Spleen (tissue), 11 donors: ENCODE measurements at regions not wholly inside any gene's neighbourhood (a gene's known extent, or its start where the extent isn't known, plus 50 kb on each side); places are given as distances from the start of the nearest gene placed in this dataset.

ENCODE experiments used
- DNase-seq: peaks from one replicate; pipeline ENCODE4 v3.0.0-alpha.2; 2020
- H3K27ac ChIP-seq, 8 donors: fragments of 200-600 bp; sonication (generic) in 7 of 8; 1 replicate in 4 of 8; 2 replicates in 4 of 8; pipeline versions ENCODE4 v1.5.0 to v1.8.0; 2016 to 2021; ENCODE audit warnings: inconsistent platforms in 4 of 8, mild to moderate bottlenecking in 4 of 8, moderate library complexity in 1 of 8
- H3K27me3 ChIP-seq, 7 donors: fragments of 200-600 bp; sonication (generic) in 6 of 7; replicated peaks in 1 of 7; 1 replicate in 4 of 7; 2 replicates in 3 of 7; pipeline versions ENCODE4 v1.5.0 to v1.8.0; 2016 to 2021; ENCODE audit warnings: inconsistent platforms in 3 of 7, mild to moderate bottlenecking in 1 of 7
- H3K36me3 ChIP-seq, 6 donors: fragments of 200-600 bp; sonication (generic) in 5 of 6; 1 replicate in 4 of 6; 2 replicates in 2 of 6; pipeline versions ENCODE4 v1.5.0 to v1.8.0; 2016 to 2021; ENCODE audit warnings: inconsistent platforms in 2 of 6
- H3K4me1 ChIP-seq, 6 donors: fragments of 200-600 bp; sonication (generic) in 5 of 6; 1 replicate in 3 of 6; 2 replicates in 3 of 6; pipeline versions ENCODE4 v1.5.0 to v1.8.0; 2016 to 2021; ENCODE audit warnings: inconsistent platforms in 3 of 6
- H3K4me3 ChIP-seq, 8 donors: fragments of 200-600 bp; sonication (generic) in 7 of 8; 1 replicate in 4 of 8; 2 replicates in 4 of 8; pipeline versions ENCODE4 v1.5.0 to v1.8.0; 2016 to 2021; ENCODE audit warnings: inconsistent platforms in 4 of 8, mild to moderate bottlenecking in 4 of 8, moderate library complexity in 2 of 8
- H3K9me3 ChIP-seq, 8 donors: fragments of 200-600 bp; sonication (generic) in 7 of 8; 1 replicate in 4 of 8; 2 replicates in 4 of 8; pipeline versions ENCODE4 v1.5.0 to v1.8.0; 2016 to 2021; ENCODE audit warnings: inconsistent platforms in 4 of 8
- POLR2A ChIP-seq, 3 donors: fragments of 450-650 bp; IDR thresholded peaks; one replicate each; pipeline ENCODE4 v1.5.1; 2017; ENCODE audit warnings: antibody characterized with exemption in 3 of 3, mild to moderate bottlenecking in 1 of 3
- POLR2AphosphoS5 ChIP-seq, 3 donors: sonication (generic); formaldehyde crosslinking; IDR thresholded peaks; one replicate each; pipeline ENCODE4 v1.5.1; 2017; ENCODE audit warnings: antibody characterized with exemption in 3 of 3
- WGBS, 5 donors: extraction: QIAGEN DNeasy Blood & Tissue Kit in 3 of 5; methylation state at CpG; one replicate each; pipeline versions ENCODE4 v1.1.5 to v1.1.7; 2013 to 2018; 5-methylcytosine and 5-hydroxymethylcytosine counted together
- intact Hi-C: fragments of 100-400 bp; cut with DNase I; formaldehyde crosslinking; loops from one replicate; pipeline ENCODE4 v1.15.0; 2023; ENCODE audit warnings: low total_unique reads
- TF ChIP-seq, protein P1 (sequence below), 11 experiments: fragments of 200-600 bp in 7 of 11; fragments of 450-650 bp in 4 of 11; sonication (generic) in 4 of 11; IDR thresholded peaks in 8 of 11; conservative IDR thresholded peaks in 3 of 11; 1 replicate in 7 of 11; 2 replicates in 4 of 11; pipeline versions ENCODE4 v1.4.0 to v1.8.0; 2016 to 2021; ENCODE audit warnings: antibody characterized with exemption in 11 of 11, inconsistent platforms in 4 of 11, mild to moderate bottlenecking in 1 of 11
- donor health status: healthy with polysubstance abuse.
- donor health status: DM: no; HTN: no; CAD: no; lungs with moderate emphysema.
- donor health status: DM: no; HTN: no; CAD: no.
- donor health status: Bipolar disorder and iron deficiency.
- donor health status: healthy.
- donor health status: DM: no; HTN: no; CAD: no.
- donor health status: DM: yes; HTN: yes; CAD: no.

DNA sequence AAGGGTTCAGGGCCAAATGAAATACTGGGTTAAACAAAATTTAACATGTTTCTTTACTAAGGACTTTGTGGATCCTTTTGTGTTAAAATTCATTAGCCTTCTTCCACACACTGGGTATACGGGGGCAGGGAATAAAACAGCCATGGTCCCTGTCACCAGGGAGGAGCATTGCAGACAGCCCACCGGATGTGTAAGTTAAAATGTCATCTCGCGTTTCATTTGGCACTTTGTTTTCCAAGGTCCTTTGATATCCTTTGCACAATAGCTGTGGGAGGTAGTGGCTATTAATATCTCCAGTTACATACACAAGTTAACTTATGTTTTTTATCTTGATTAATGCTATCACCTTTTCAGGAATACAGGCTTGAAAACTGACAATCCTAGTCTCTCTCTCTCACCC lies 172.7 kb downstream of the BARHL2 start:
- H3K36me3 ChIP-seq, result no peaks in the 10 kb centered on the region
- intact Hi-C loops, result no loop called here
- no peaks in the 10 kb centered on the region for H3K27me3 ChIP-seq
- WGBS, 5 donors, result 47 to 76% (median 59%) methylated on average over 4 of the region's 4 CpGs
- no peak overlapping the region for H3K27ac ChIP-seq
- no peak for DNase-seq
- H3K4me1 ChIP-seq, result no peaks in the 10 kb centered on the region
- no peaks in the 10 kb centered on the region for H3K9me3 ChIP-seq
- TF ChIP-seq POLR2AphosphoS5 (IDR thresholded peaks at IDR 0.05), result no peak
- TF ChIP-seq POLR2A (IDR thresholded peaks at IDR 0.05), result no peak
- TF ChIP-seq, protein P1, sequence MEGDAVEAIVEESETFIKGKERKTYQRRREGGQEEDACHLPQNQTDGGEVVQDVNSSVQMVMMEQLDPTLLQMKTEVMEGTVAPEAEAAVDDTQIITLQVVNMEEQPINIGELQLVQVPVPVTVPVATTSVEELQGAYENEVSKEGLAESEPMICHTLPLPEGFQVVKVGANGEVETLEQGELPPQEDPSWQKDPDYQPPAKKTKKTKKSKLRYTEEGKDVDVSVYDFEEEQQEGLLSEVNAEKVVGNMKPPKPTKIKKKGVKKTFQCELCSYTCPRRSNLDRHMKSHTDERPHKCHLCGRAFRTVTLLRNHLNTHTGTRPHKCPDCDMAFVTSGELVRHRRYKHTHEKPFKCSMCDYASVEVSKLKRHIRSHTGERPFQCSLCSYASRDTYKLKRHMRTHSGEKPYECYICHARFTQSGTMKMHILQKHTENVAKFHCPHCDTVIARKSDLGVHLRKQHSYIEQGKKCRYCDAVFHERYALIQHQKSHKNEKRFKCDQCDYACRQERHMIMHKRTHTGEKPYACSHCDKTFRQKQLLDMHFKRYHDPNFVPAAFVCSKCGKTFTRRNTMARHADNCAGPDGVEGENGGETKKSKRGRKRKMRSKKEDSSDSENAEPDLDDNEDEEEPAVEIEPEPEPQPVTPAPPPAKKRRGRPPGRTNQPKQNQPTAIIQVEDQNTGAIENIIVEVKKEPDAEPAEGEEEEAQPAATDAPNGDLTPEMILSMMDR (IDR thresholded peaks at IDR 0.05 in 8 of 11, conservative IDR thresholded peaks at IDR 0.05 in 3 of 11), result no peak
- no peak overlapping the region for H3K4me3 ChIP-seq

DNA sequence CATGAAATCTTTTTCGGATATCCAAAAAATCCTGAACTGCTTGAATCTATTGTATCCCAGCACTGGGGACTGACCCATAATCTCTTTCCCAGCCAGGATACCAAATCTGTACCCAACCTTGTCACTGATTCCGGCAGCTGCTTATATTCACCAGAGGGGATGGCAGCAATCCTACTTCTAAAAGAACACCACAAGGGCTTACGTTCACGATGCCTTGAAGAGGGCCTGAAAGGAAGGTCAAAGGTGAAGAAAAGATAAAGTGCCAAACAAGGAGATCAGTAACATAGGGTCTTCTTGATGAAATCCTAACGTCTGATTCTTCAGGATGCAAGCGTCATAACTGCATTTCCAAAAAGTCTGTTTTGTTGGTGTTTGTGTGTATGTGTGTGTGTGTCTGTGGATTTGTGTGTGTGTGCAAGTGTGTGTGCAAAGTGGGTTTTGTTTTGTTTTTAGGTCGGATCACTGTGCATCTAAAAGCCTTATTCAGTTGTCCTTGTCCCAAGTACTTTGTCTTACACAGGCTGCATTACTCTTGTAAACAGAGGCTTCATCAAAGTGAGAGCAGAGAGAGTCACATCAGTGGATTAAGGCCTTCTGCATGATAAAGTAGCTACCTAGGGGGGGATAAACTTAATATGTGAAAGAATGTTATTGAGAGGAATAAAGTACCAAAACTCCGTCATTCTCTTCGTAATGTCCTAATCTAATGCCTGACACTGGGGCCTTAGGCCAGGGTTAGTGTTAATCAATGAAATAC lies 179.3 kb downstream of the BARHL2 start:
- TF ChIP-seq POLR2AphosphoS5 (IDR thresholded peaks at IDR 0.05) (no peak), POLR2A (IDR thresholded peaks at IDR 0.05) (no peak)
- TF ChIP-seq, protein P1 (IDR thresholded peaks at IDR 0.05 in 8 of 11, conservative IDR thresholded peaks at IDR 0.05 in 3 of 11), result no peak
- intact Hi-C loops, result no loop called here
- Histone ChIP-seq H3K9me3 (no peaks in the 10 kb centered on the region), H3K4me1 (no peaks in the 10 kb centered on the region), H3K27me3 (peaks cover 0 to 7% (median 0%) of the 10 kb centered on the region in 7 donors), H3K4me3 (no peak overlapping the region), H3K36me3 (no peaks in the 10 kb centered on the region), H3K27ac (no peak overlapping the region)
- WGBS, 5 donors, result 73 to 86% (median 78%) methylated on average over 9 of the region's 9 CpGs
- DNase-seq, result no peak

DNA sequence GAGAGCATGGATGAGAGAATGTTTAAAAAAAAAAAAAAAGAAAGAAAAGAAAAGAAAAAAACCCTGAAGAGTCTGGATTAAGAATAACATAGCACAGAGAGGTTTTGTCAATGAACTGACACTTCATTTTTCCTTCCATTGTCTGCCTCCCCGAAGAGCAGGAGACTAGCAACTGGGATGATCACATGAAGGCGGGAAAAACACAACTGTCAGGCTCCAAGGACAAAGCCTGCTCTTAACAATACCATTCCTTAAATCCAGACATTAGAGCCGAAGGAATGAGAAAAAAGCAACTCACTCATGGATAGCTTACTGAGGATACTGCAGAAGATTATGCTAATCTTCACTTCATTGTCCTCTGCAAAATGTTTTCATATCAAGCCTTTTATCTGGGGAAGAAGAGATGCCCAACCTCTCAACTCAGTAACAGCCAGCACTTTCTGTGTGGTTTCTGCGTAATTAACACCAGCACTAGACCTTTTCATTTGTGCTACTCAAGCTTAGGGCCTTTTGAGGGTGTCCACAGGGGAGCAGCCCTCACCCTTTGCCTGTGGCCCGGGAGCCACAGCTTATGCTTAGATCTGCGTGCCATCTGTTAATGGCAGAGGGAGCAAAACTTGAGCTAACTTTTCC lies 182.3 kb downstream of the BARHL2 start:
- 53 to 76% (median 55%) methylated on average over 6 of the region's 6 CpGs for WGBS, 5 donors
- no peak for DNase-seq
- no peak overlapping the region for H3K4me3 ChIP-seq
- no peaks in the 10 kb centered on the region for H3K9me3 ChIP-seq
- TF ChIP-seq POLR2AphosphoS5 (IDR thresholded peaks at IDR 0.05), result no peak
- no peak for TF ChIP-seq POLR2A (IDR thresholded peaks at IDR 0.05)
- TF ChIP-seq, protein P1 (IDR thresholded peaks at IDR 0.05 in 8 of 11, conservative IDR thresholded peaks at IDR 0.05 in 3 of 11), result no peak
- H3K27me3 ChIP-seq, result peaks cover 0 to 7% (median 0%) of the 10 kb centered on the region in 7 donors
- no peaks in the 10 kb centered on the region for H3K36me3 ChIP-seq
- intact Hi-C loops, result no loop called here
- H3K4me1 ChIP-seq, result no peaks in the 10 kb centered on the region
- no peak overlapping the region for H3K27ac ChIP-seq

DNA sequence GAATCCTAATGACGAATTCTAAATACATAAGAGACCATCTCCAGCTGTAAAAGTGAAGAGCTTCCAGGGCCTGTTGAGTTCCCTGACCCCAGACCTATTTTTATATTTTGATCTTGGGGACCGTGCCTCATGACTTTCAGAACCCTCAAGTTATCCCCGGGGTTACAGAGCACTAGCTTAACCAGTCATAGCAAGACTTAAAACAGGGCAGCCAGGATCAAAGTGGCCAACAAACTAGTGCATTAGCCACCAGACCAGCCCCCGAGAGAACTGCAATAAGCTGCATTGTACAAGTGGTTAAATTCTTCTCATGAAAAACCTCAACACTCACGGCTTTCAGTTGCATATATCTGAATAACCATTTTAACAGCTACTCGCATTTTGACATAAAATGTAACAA lies 183.0 kb downstream of the BARHL2 start:
- no peak for DNase-seq
- Histone ChIP-seq H3K9me3 (no peaks in the 10 kb centered on the region), H3K27ac (no peak overlapping the region), H3K36me3 (no peaks in the 10 kb centered on the region), H3K4me3 (no peak overlapping the region), H3K4me1 (no peaks in the 10 kb centered on the region), H3K27me3 (peaks cover 0 to 7% (median 0%) of the 10 kb centered on the region in 7 donors)
- intact Hi-C loops, result no loop called here
- 64 to 77% (median 71%) methylated on average over 6 of the region's 6 CpGs for WGBS, 5 donors
- TF ChIP-seq POLR2AphosphoS5 (IDR thresholded peaks at IDR 0.05), result no peak
- TF ChIP-seq, protein P1 (IDR thresholded peaks at IDR 0.05 in 8 of 11, conservative IDR thresholded peaks at IDR 0.05 in 3 of 11), result no peak
- TF ChIP-seq POLR2A (IDR thresholded peaks at IDR 0.05), result no peak
